Fibroblast of mammary gland (primary cell): ENCODE measurements at regions not wholly inside any gene's neighbourhood (a gene's known extent, or its start where the extent isn't known, plus 50 kb on each side); places are given as distances from the start of the nearest gene placed in this dataset.

Source experiments
- DNase-seq: peaks from one replicate; pipeline ENCODE4 v3.0.0-alpha.2; 2010; ENCODE audit warnings: low read depth
- H3K4me3 ChIP-seq: 2 replicates; pipeline ENCODE4 v1.5.1; 2011; ENCODE audit warnings: low read depth, mild to moderate bottlenecking, low read length, moderate library complexity; ENCODE audit not compliant: control insufficient read depth
- TF ChIP-seq, protein P1 (sequence below): conservative IDR thresholded peaks from 2 replicates; pipeline ENCODE4 v1.5.1; 2011; ENCODE audit warnings: low read depth, low read length, inconsistent platforms; ENCODE audit not compliant: control insufficient read depth, insufficient read depth

- DNase-seq: no peak
- TF ChIP-seq, protein P1, sequence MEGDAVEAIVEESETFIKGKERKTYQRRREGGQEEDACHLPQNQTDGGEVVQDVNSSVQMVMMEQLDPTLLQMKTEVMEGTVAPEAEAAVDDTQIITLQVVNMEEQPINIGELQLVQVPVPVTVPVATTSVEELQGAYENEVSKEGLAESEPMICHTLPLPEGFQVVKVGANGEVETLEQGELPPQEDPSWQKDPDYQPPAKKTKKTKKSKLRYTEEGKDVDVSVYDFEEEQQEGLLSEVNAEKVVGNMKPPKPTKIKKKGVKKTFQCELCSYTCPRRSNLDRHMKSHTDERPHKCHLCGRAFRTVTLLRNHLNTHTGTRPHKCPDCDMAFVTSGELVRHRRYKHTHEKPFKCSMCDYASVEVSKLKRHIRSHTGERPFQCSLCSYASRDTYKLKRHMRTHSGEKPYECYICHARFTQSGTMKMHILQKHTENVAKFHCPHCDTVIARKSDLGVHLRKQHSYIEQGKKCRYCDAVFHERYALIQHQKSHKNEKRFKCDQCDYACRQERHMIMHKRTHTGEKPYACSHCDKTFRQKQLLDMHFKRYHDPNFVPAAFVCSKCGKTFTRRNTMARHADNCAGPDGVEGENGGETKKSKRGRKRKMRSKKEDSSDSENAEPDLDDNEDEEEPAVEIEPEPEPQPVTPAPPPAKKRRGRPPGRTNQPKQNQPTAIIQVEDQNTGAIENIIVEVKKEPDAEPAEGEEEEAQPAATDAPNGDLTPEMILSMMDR: no peak
- no peak overlapping the region for H3K4me3 ChIP-seq
Measured at GRCh38 chr3:68019876-68020275, 365.5 kb upstream of the SUCLG2 start.

DNA sequence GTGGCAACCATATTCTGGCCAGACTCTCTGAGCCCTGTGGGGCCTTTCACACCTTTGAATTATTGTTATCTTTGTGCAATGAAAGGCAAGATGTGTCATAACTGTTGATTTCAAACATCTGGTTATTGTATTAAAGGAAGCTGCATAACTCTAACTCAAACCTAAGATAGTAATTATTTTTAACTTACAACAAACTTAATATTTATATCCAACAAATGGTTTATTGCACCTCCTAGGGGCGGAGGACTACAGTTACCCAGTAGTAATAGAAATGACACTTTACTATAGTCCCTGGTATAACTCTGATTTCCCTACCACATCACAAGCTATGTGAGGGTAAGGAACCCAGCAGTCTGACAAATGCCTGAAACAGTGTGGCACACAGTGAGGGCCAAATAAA is 363.9 kb upstream of the SUCLG2 start:
- H3K4me3 ChIP-seq: no peak overlapping the region
- TF ChIP-seq, protein P1: no peak
- DNase-seq: no peak

DNA sequence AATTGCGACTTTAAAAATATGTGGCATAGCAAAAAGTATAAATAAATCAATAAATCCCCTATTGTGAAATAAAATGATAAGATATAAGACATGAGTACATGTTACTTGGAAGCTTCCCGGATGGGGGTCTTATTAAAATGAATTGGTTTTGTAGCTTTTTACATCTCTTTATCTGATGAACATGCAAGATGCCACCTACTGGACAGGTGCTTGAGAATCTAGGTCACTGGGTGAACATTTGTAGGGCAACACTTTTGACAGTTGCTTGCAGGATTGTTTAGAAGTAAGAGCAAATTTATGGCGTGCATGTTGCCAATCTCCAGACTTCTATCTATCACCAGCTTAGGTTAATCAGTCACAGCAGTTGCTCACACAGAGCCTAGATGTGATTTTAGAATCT is 362.7 kb upstream of the SUCLG2 start:
- no peak overlapping the region for H3K4me3 ChIP-seq
- TF ChIP-seq, protein P1: no peak
- DNase-seq: no peak

GRCh38 chr3:68009900-68010299 is 355.5 kb upstream of the SUCLG2 start:
- TF ChIP-seq, protein P1: no peak
- no peak overlapping the region for H3K4me3 ChIP-seq
- no peak for DNase-seq

DNA sequence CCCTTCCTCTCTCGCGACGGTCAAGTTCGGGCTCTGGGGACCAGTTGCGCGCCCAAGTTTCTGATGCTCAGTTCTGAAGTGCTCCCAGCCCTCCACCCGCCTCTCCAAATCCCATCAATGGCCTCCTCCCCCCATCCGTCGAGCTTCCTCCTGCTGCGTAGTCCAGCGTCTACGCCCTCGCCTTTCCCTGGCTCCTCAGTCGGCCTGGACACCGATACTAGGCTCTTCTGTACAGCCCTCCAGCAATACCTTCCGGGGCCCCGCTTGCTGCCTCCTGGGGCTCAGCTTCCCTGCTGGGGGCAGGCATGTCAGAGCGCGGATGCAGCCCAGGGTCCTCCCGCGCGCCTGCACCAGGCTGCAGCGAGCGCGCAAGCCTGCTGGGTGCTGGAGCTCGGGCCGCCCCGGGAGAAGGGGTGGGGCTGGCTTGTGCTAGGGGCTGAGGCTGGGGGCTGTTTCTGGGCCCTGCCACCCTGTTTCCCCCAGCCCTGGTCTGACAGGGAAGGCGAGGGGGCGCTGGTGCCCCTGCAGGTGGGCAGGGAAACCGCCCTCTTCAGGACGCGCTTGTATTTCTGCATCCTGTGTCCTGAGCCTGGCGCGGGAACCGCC is 353.3 kb upstream of the SUCLG2 start:
- no peak overlapping the region for H3K4me3 ChIP-seq
- no peak for DNase-seq
- TF ChIP-seq, protein P1: no peak

DNA sequence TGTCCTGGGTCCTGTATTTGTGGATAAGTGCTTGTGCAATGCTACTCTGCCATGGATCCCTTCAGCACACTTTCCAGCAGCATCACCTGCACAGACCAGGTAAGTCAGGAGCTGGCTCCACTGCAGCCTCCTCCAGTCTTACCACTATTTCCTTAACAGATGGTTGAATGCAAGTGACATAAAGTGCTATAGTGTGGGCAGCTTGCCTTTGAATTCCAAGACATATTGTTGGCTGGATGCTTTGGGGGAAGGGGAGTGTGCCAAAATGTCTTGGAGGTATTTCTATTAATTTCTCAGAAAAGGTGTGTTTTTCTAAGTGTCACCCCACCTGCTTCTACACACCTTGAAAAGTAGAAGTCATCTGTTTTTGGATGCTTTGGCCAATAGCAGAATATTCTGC is 352.2 kb upstream of the SUCLG2 start:
- TF ChIP-seq, protein P1: no peak
- no peak overlapping the region for H3K4me3 ChIP-seq
- no peak for DNase-seq

- TF ChIP-seq, protein P1: no peak
- no peak overlapping the region for H3K4me3 ChIP-seq
- DNase-seq: no peak
Measured at GRCh38 chr3:68004091-68004490, 349.7 kb upstream of the SUCLG2 start.
